H1 (cell line): ENCODE measurements at regions not wholly inside any gene's neighbourhood (a gene's known extent, or its start where the extent isn't known, plus 50 kb on each side); places are given as distances from the start of the nearest gene placed in this dataset.

Experiments used
- CTCF ChIA-PET: fragments of 300-600 bp; sonication (Branson Sonifier 250); formaldehyde crosslinking; loops from one replicate; lab custom pipeline; 2021; ENCODE audit not compliant: partially characterized antibody; lab: Charles Lee
- POLR2A ChIA-PET: fragments of 300-600 bp; sonication (Branson Sonifier 250); formaldehyde crosslinking; loops from one replicate; lab custom pipeline; 2021; ENCODE audit warnings: inconsistent platforms; ENCODE audit not compliant: partially characterized antibody; lab: Charles Lee
- DNase-seq, 2 experiments: peaks; one replicate each; pipeline versions ENCODE4 v3.0.0 to v3.0.0-alpha.2; 2010 to 2022; ENCODE audit warnings: low spot score in 2 of 2, low read depth in 1 of 2, mixed read lengths in 1 of 2
- FAIRE-seq: peaks from 2 replicates; lab custom pipeline; 2011; peaks lifted over from hg19 to GRCh38; lab: Jason Lieb, UNC
- H2AFZ ChIP-seq: 2 replicates; pipeline ENCODE4 v1.8.1; 2012; ENCODE audit warnings: low read length, inconsistent platforms
- H2AK5ac ChIP-seq: 2 replicates; pipeline ENCODE4 v1.6.1; 2013; ENCODE audit warnings: low read depth, low read length
- H2BK120ac ChIP-seq: replicated peaks from 2 replicates; pipeline ENCODE3; 2013; ENCODE audit warnings: low read depth, low read length, inconsistent platforms
- H2BK12ac ChIP-seq: 2 replicates; pipeline ENCODE4 v1.6.1; 2013; ENCODE audit warnings: low read depth, low read length
- H2BK15ac ChIP-seq: 2 replicates; pipeline ENCODE4 v1.6.1; 2013; ENCODE audit warnings: low read length
- H2BK20ac ChIP-seq: 2 replicates; pipeline ENCODE4 v1.6.1; 2013; ENCODE audit warnings: low read length
- H2BK5ac ChIP-seq: 2 replicates; pipeline ENCODE4 v1.6.1; 2013; ENCODE audit warnings: low read depth, low read length
- H3K14ac ChIP-seq: 2 replicates; pipeline ENCODE4 v1.6.1; 2013; ENCODE audit warnings: inconsistent platforms; ENCODE audit not compliant: insufficient read length
- H3K18ac ChIP-seq: 2 replicates; pipeline ENCODE4 v1.6.1; 2013; ENCODE audit warnings: low read length; ENCODE audit errors: extremely low read depth
- H3K23ac ChIP-seq: 2 replicates; pipeline ENCODE4 v1.6.1; 2013; ENCODE audit warnings: inconsistent platforms; ENCODE audit not compliant: insufficient read length
- H3K23me2 ChIP-seq: 2 replicates; pipeline ENCODE4 v1.6.1; 2013; ENCODE audit warnings: low read depth, low read length
- H3K27ac ChIP-seq: 2 replicates; pipeline ENCODE4 v1.6.1; 2011; ENCODE audit warnings: low read depth, low read length, inconsistent platforms
- H3K27me3 ChIP-seq, 4 experiments: replicated peaks in 1 of 4; 1 replicate in 1 of 4; 2 replicates in 3 of 4; pipeline versions ENCODE4 v1.6.1 to v1.8.1; 2011 to 2013; ENCODE audit warnings: low read length in 3 of 4, mild to moderate bottlenecking in 3 of 4, inconsistent platforms in 2 of 4, mixed read lengths in 2 of 4, moderate library complexity in 1 of 4; ENCODE audit not compliant: control insufficient read depth in 3 of 4, insufficient read depth in 3 of 4; ENCODE audit errors: extremely low read depth in 1 of 4
- H3K36me3 ChIP-seq, 4 experiments: 2 replicates each; pipeline versions ENCODE4 v1.6.1 to v1.8.1; 2011 to 2013; ENCODE audit warnings: mild to moderate bottlenecking in 4 of 4, low read length in 3 of 4, moderate library complexity in 2 of 4, control low read depth in 1 of 4, inconsistent platforms in 1 of 4; ENCODE audit not compliant: insufficient read depth in 4 of 4, control insufficient read depth in 2 of 4
- H3K4ac ChIP-seq: replicated peaks from 2 replicates; pipeline ENCODE3; 2013; ENCODE audit warnings: low read length, low read depth, mixed read lengths, inconsistent platforms; ENCODE audit not compliant: insufficient read length
- H3K4me1 ChIP-seq, 4 experiments: replicated peaks in 1 of 4; 1 replicate in 1 of 4; 2 replicates in 3 of 4; pipeline versions ENCODE4 v1.6.1 to v1.8.1; 2011 to 2013; ENCODE audit warnings: low read length in 3 of 4, inconsistent platforms in 2 of 4, mixed read lengths in 1 of 4; ENCODE audit not compliant: insufficient read depth in 4 of 4, control insufficient read depth in 3 of 4
- H3K4me2 ChIP-seq, 2 experiments: 2 replicates each; pipeline versions ENCODE4 v1.6.1 to v1.8.1; 2011 to 2013; ENCODE audit warnings: low read depth in 2 of 2, low read length in 2 of 2, control low read depth in 1 of 2, inconsistent platforms in 1 of 2, mild to moderate bottlenecking in 1 of 2; ENCODE audit not compliant: insufficient read depth in 1 of 2
- H3K4me3 ChIP-seq, 4 experiments: fragments of 200-600, 300-600 bp in 1 of 4; sonication (generic), shearing (Covaris generic), sonication (Bioruptor Twin) in 1 of 4; 2 replicates each; pipeline versions ENCODE4 v1.5.1 to v1.8.1; 2011 to 2016; ENCODE audit warnings: low read length in 4 of 4, low read depth in 3 of 4, control low read depth in 2 of 4, inconsistent platforms in 2 of 4, mild to moderate bottlenecking in 2 of 4, mixed read lengths in 1 of 4, moderate library complexity in 1 of 4; ENCODE audit not compliant: insufficient read depth in 2 of 4; ENCODE audit errors: extremely low read depth in 1 of 4
- H3K56ac ChIP-seq: replicated peaks from 2 replicates; pipeline ENCODE3; 2013; ENCODE audit warnings: low read depth, mild to moderate bottlenecking, mixed read lengths, low read length, inconsistent platforms; ENCODE audit not compliant: insufficient read length
- H3K79me1 ChIP-seq: 2 replicates; pipeline ENCODE4 v1.6.1; 2013; ENCODE audit warnings: low read depth, low read length, control low read depth
- H3K79me2 ChIP-seq, 2 experiments: 2 replicates each; pipeline versions ENCODE4 v1.6.1 to v1.8.1; 2012 to 2013; ENCODE audit warnings: low read length in 2 of 2, mild to moderate bottlenecking in 2 of 2, inconsistent platforms in 1 of 2; ENCODE audit not compliant: insufficient read depth in 2 of 2, control insufficient read depth in 1 of 2
- H3K9ac ChIP-seq, 4 experiments: replicated peaks in 1 of 4; 1 replicate in 1 of 4; 2 replicates in 3 of 4; pipeline versions ENCODE4 v1.6.1 to v1.8.1; 2011 to 2013; ENCODE audit warnings: low read depth in 3 of 4, low read length in 3 of 4, control low read depth in 2 of 4, mild to moderate bottlenecking in 2 of 4, moderate library complexity in 2 of 4, inconsistent platforms in 1 of 4; ENCODE audit errors: extremely low read depth in 1 of 4
- H3K9me3 ChIP-seq, 2 experiments: 2 replicates each; pipeline versions ENCODE4 v1.6.1 to v1.8.1; 2012 to 2013; ENCODE audit warnings: mild to moderate bottlenecking in 2 of 2, moderate library complexity in 2 of 2, control low read depth in 1 of 2, inconsistent platforms in 1 of 2, low read depth in 1 of 2, low read length in 1 of 2, mixed read lengths in 1 of 2; ENCODE audit not compliant: insufficient read depth in 2 of 2
- H4K20me1 ChIP-seq, 2 experiments: replicated peaks in 1 of 2; 2 replicates each; pipeline versions ENCODE3 to v1.8.1; 2011 to 2013; ENCODE audit warnings: inconsistent platforms in 2 of 2, low read length in 2 of 2, mild to moderate bottlenecking in 1 of 2; ENCODE audit not compliant: insufficient read depth in 2 of 2, control insufficient read depth in 1 of 2
- H4K5ac ChIP-seq: 2 replicates; pipeline ENCODE4 v1.6.1; 2013; ENCODE audit warnings: low read length, low read depth, mixed read lengths, inconsistent platforms; ENCODE audit not compliant: insufficient read length
- H4K8ac ChIP-seq: 2 replicates; pipeline ENCODE4 v1.8.0; 2013; ENCODE audit warnings: mild to moderate bottlenecking, moderate library complexity, low read length, inconsistent platforms; ENCODE audit not compliant: insufficient read depth; ENCODE audit errors: extremely low read depth
- H4K91ac ChIP-seq: replicated peaks from 2 replicates; pipeline ENCODE3; 2013; ENCODE audit warnings: low read length, mixed read lengths, inconsistent platforms; ENCODE audit not compliant: insufficient read length
- CBX5 ChIP-seq: fragments of 300-800, 300-1000 bp; sonication (generic); IDR thresholded peaks from 2 replicates; pipeline ENCODE4 v1.7.1; 2016; ENCODE audit warnings: antibody characterized with exemption, low read length, low read depth
- GTF2F1 ChIP-seq: IDR thresholded peaks from 2 replicates; pipeline ENCODE4 v1.6.1; 2012; ENCODE audit warnings: low read depth, low read length, improper control_type of control experiment, borderline replicate concordance
- SIRT6 ChIP-seq: IDR thresholded peaks from one replicate; pipeline ENCODE4 v1.7.1; 2012; ENCODE audit warnings: low read length, inconsistent platforms
- YY1 ChIP-seq: IDR thresholded peaks from 2 replicates; pipeline ENCODE4 v1.6.1; 2011; ENCODE audit warnings: low read depth, mild to moderate bottlenecking, low read length
- WGBS, 2 experiments: shearing (Covaris generic) in 1 of 2; methylation state at CpG; one replicate each; pipeline versions ENCODE4 v1.1.6 to v1.1.7; 2013 to 2015; ENCODE audit warnings: low lambda C conversion rate in 2 of 2, mixed read lengths in 2 of 2, inconsistent platforms in 1 of 2, low coverage in 1 of 2, missing lambda C conversion rate in 1 of 2; ENCODE audit not compliant: insufficient replicate concordance in 2 of 2, insufficient coverage in 1 of 2, insufficient read length in 1 of 2; ENCODE audit errors: extremely low coverage in 1 of 2, missing lambda C conversion rate in 1 of 2; 5-methylcytosine and 5-hydroxymethylcytosine counted together
- TF ChIP-seq, protein P1 (sequence below): IDR thresholded peaks from 2 replicates; pipeline ENCODE4 v1.6.1; 2012; ENCODE audit warnings: low read length, inconsistent platforms
- TF ChIP-seq, protein P2 (sequence below): IDR thresholded peaks from 2 replicates; pipeline ENCODE4 v1.6.1; 2012; ENCODE audit warnings: inconsistent platforms
- TF ChIP-seq, protein P3 (sequence below): IDR thresholded peaks from 2 replicates; pipeline ENCODE4 v1.6.1; 2012; ENCODE audit warnings: inconsistent platforms

DNA sequence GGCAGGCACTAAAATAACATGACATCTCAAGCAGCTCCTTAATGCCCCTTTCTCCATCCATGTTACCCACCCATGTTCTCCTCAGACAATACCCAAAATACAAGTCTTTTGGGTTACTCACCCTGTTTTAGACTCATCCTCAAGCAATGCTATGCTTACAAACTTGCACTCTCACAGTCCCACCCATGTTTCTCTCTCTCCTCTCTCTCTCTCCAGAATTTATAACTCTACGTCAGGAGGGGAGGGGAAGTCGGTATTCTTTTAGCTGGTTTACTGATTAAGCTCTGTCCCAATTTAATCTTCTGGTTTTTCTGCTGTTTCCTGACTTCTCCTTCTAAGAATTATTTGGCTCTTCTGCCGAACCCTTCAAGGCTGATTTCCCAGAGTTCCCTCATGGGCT, 98.0 kb upstream of the NR5A2 start:
- POLR2A ChIA-PET = no interaction called here
- no peak for FAIRE-seq

More for the DNA sequence above, 98.0 kb upstream of the NR5A2 start:
- Histone ChIP-seq H3K4me2 (no peak overlapping the region), H3K27ac (no peak overlapping the region), H3K18ac (no peak overlapping the region), H2AFZ (no peak overlapping the region), H2BK5ac (no peak overlapping the region), H3K23ac (no peak overlapping the region), H4K8ac (no peak overlapping the region), H3K36me3 (no peaks in the 10 kb centered on the region), H2BK12ac (no peak overlapping the region), H3K14ac (no peak overlapping the region), H3K79me1 (no peaks in the 10 kb centered on the region), H3K4ac (no peak overlapping the region), H3K23me2 (no peaks in the 10 kb centered on the region), H3K56ac (no peak overlapping the region), H3K9ac (no peak overlapping the region), H2BK20ac (no peak overlapping the region), H4K20me1 (no peaks in the 10 kb centered on the region), H4K91ac (no peak overlapping the region), H3K27me3 (no peaks in the 10 kb centered on the region), H2BK120ac (no peak overlapping the region), H2AK5ac (no peak overlapping the region), H3K4me1 (no peaks in the 10 kb centered on the region)
- WGBS, 2 experiments = 83% methylated on average over 3 of the region's 3 CpGs; no CpG with 5 or more reads in 1 of the 2 experiments
- DNase-seq = no peak
- CTCF ChIA-PET = no interaction called here
- TF ChIP-seq YY1 = no peak
- TF ChIP-seq, protein P1, sequence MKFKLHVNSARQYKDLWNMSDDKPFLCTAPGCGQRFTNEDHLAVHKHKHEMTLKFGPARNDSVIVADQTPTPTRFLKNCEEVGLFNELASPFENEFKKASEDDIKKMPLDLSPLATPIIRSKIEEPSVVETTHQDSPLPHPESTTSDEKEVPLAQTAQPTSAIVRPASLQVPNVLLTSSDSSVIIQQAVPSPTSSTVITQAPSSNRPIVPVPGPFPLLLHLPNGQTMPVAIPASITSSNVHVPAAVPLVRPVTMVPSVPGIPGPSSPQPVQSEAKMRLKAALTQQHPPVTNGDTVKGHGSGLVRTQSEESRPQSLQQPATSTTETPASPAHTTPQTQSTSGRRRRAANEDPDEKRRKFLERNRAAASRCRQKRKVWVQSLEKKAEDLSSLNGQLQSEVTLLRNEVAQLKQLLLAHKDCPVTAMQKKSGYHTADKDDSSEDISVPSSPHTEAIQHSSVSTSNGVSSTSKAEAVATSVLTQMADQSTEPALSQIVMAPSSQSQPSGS = no peak
- no peak for TF ChIP-seq SIRT6
- TF ChIP-seq, protein P2, sequence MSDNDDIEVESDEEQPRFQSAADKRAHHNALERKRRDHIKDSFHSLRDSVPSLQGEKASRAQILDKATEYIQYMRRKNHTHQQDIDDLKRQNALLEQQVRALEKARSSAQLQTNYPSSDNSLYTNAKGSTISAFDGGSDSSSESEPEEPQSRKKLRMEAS = no peak
- TF ChIP-seq, protein P3, sequence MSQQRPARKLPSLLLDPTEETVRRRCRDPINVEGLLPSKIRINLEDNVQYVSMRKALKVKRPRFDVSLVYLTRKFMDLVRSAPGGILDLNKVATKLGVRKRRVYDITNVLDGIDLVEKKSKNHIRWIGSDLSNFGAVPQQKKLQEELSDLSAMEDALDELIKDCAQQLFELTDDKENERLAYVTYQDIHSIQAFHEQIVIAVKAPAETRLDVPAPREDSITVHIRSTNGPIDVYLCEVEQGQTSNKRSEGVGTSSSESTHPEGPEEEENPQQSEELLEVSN = no peak
- no peak for TF ChIP-seq GTF2F1
- no peak for TF ChIP-seq CBX5
- TF ChIP-seq, all 59 proteins: peak for 0
- H3K79me2 ChIP-seq = no peaks in the 10 kb centered on the region
- H4K5ac ChIP-seq = no peak overlapping the region
- H2BK15ac ChIP-seq = no peak overlapping the region
- H3K9me3 ChIP-seq = no peaks in the 10 kb centered on the region
- H3K4me3 ChIP-seq = no peak overlapping the region
